ENCODE measurements at regions not wholly inside any gene's neighbourhood (a gene's known extent, or its start where the extent isn't known, plus 50 kb on each side); places are given as distances from the start of the nearest gene placed in this dataset.
"Not testable (repeated sequence)": the region's sequence is repeated elsewhere in the genome, so short reads cannot be mapped to it uniquely, and the experiment has no call there.

GRCh38 chr12:58009405-58010195, 68.2 kb downstream of the ATP23 start:
- no peak for DNase-seq (ENCODE audit: low read depth in 2 of 2)

GRCh38 chr12:58011676-58012075, 70.3 kb downstream of the ATP23 start:
- DNase-seq (ENCODE audit: low read depth in 2 of 2): no peak

GRCh38 chr12:58022379-58023020, 81.1 kb downstream of the ATP23 start:
- not testable (repeated sequence) for DNase-seq (ENCODE audit: low read depth in 2 of 2)

- DNase-seq (ENCODE audit: low read depth in 2 of 2): no peak
Measured at GRCh38 chr12:58025431-58025830, 84.1 kb downstream of the ATP23 start.

GRCh38 chr12:58026426-58026825, 85.1 kb downstream of the ATP23 start:
- no peak for DNase-seq (ENCODE audit: low read depth in 2 of 2)

GRCh38 chr12:58026897-58027891, 85.8 kb downstream of the ATP23 start:
- DNase-seq (ENCODE audit: low read depth in 2 of 2): no peak

GRCh38 chr12:58028294-58028693, 86.9 kb downstream of the ATP23 start:
- DNase-seq (ENCODE audit: low read depth in 2 of 2): no peak

GRCh38 chr12:58029260-58029659, 87.9 kb downstream of the ATP23 start:
- no peak for DNase-seq (ENCODE audit: low read depth in 2 of 2)

- DNase-seq (ENCODE audit: low read depth in 2 of 2): no peak
Measured at GRCh38 chr12:58030566-58031279, 89.4 kb downstream of the ATP23 start.

- DNase-seq (ENCODE audit: low read depth in 2 of 2): no peak
Measured at GRCh38 chr12:58032156-58032555, 90.8 kb downstream of the ATP23 start.

- no peak for DNase-seq (ENCODE audit: low read depth in 2 of 2)
Measured at GRCh38 chr12:58033831-58034230, 92.5 kb downstream of the ATP23 start.

GRCh38 chr12:58034311-58034710, 92.9 kb downstream of the ATP23 start:
- DNase-seq (ENCODE audit: low read depth in 2 of 2): no peak

GRCh38 chr12:58034712-58035111, 93.3 kb downstream of the ATP23 start:
- DNase-seq (ENCODE audit: low read depth in 2 of 2): no peak

- DNase-seq (ENCODE audit: low read depth in 2 of 2): no peak
Measured at GRCh38 chr12:58041441-58041840, 100.1 kb downstream of the ATP23 start.

GRCh38 chr12:58044966-58045365, 103.6 kb downstream of the ATP23 start:
- DNase-seq (ENCODE audit: low read depth in 2 of 2): no peak

GRCh38 chr12:58046271-58046670, 104.9 kb downstream of the ATP23 start:
- no peak for DNase-seq (ENCODE audit: low read depth in 2 of 2)

GRCh38 chr12:58051378-58051777, 110.0 kb downstream of the ATP23 start:
- DNase-seq (ENCODE audit: low read depth in 2 of 2): no peak

- no peak for DNase-seq (ENCODE audit: low read depth in 2 of 2)
Measured at GRCh38 chr12:58064666-58065065, 123.3 kb downstream of the ATP23 start.

GRCh38 chr12:58066296-58066695, 124.9 kb downstream of the ATP23 start:
- no peak for DNase-seq (ENCODE audit: low read depth in 2 of 2)

GRCh38 chr12:58067610-58068387, 126.4 kb downstream of the ATP23 start:
- DNase-seq (ENCODE audit: low read depth in 2 of 2): no peak

GRCh38 chr12:58068706-58069105, 127.3 kb downstream of the ATP23 start:
- no peak for DNase-seq (ENCODE audit: low read depth in 2 of 2)

Measured in activated CD4-positive, alpha-beta T cell treated with anti-CD3 and anti-CD28 coated beads for 24 hours (primary cell).